KMS-11 (cell line): ENCODE measurements at regions not wholly inside any gene's neighbourhood (a gene's known extent, or its start where the extent isn't known, plus 50 kb on each side); places are given as distances from the start of the nearest gene placed in this dataset.

Source experiments
- H2AFZ ChIP-seq: fragments of 200-600 bp; sonication (generic); 2 replicates; pipeline ENCODE4 v1.6.1; 2016; ENCODE audit warnings: antibody characterized with exemption, mixed run types, low read depth
- H3K27ac ChIP-seq: fragments of 200-600 bp; sonication (generic); 2 replicates; pipeline ENCODE4 v1.6.1; 2016; ENCODE audit warnings: mild to moderate bottlenecking, mixed run types
- H3K27me3 ChIP-seq: fragments of 200-600 bp; sonication (generic); 2 replicates; pipeline ENCODE4 v1.6.1; 2017; ENCODE audit warnings: mild to moderate bottlenecking, low read depth, mixed run types, moderate library complexity; ENCODE audit not compliant: insufficient read depth
- H3K36me3 ChIP-seq: fragments of 200-600 bp; sonication (generic); 2 replicates; pipeline ENCODE4 v1.6.1; 2017; ENCODE audit warnings: mild to moderate bottlenecking, mixed run types; ENCODE audit not compliant: insufficient read depth
- H3K4me1 ChIP-seq: fragments of 200-600 bp; sonication (generic); 2 replicates; pipeline ENCODE4 v1.6.1; 2016; ENCODE audit warnings: mild to moderate bottlenecking, low read depth, mixed run types; ENCODE audit not compliant: poor library complexity, severe bottlenecking
- H3K4me2 ChIP-seq: fragments of 200-600 bp; sonication (generic); 2 replicates; pipeline ENCODE4 v1.7.0; 2016; ENCODE audit warnings: mild to moderate bottlenecking, mixed run types
- H3K4me3 ChIP-seq: fragments of 200-600 bp; sonication (generic); IDR thresholded peaks from 2 replicates; pipeline ENCODE4 v1.6.1; 2017; ENCODE audit warnings: low read depth, low read length, mixed read lengths; ENCODE audit not compliant: insufficient read depth
- H3K79me2 ChIP-seq: fragments of 200-600 bp; sonication (generic); 2 replicates; pipeline ENCODE4 v1.6.1; 2016; ENCODE audit warnings: low read depth, mixed run types; ENCODE audit not compliant: insufficient read depth
- H3K9ac ChIP-seq: fragments of 200-600 bp; sonication (generic); 2 replicates; pipeline ENCODE4 v1.6.1; 2016; ENCODE audit warnings: mild to moderate bottlenecking, mixed run types
- H4K20me1 ChIP-seq: fragments of 200-600 bp; sonication (generic); 2 replicates; pipeline ENCODE4 v1.6.1; 2016; ENCODE audit warnings: mild to moderate bottlenecking, mixed run types; ENCODE audit not compliant: insufficient read depth
- CTCF ChIP-seq: fragments of 200-600 bp; sonication (generic); conservative IDR thresholded peaks from 2 replicates; pipeline ENCODE4 v1.6.1; 2017; ENCODE audit warnings: low read depth, mild to moderate bottlenecking, antibody characterized with exemption, low read length, moderate library complexity, mixed read lengths

GRCh38 chr6:113439866-113440265 lies 417.3 kb upstream of the MARCKS start:
- no peak for TF ChIP-seq CTCF
- Histone ChIP-seq H3K27ac (no peak overlapping the region), H3K4me3 (no peak overlapping the region), H3K79me2 (no peaks in the 10 kb centered on the region), H2AFZ (no peak overlapping the region), H3K27me3 (no peaks in the 10 kb centered on the region), H3K4me2 (no peak overlapping the region), H4K20me1 (no peaks in the 10 kb centered on the region), H3K36me3 (no peaks in the 10 kb centered on the region), H3K9ac (no peak overlapping the region), H3K4me1 (no peaks in the 10 kb centered on the region)

GRCh38 chr6:113442040-113442439 lies 415.1 kb upstream of the MARCKS start:
- Histone ChIP-seq H3K4me2 (no peak overlapping the region), H3K4me3 (no peak overlapping the region)

GRCh38 chr6:113445201-113445600 lies 411.9 kb upstream of the MARCKS start:
- Histone ChIP-seq H3K36me3 (no peaks in the 10 kb centered on the region), H3K79me2 (no peaks in the 10 kb centered on the region), H3K9ac (no peak overlapping the region), H2AFZ (no peak overlapping the region), H3K4me2 (no peak overlapping the region), H3K27ac (no peak overlapping the region), H3K4me3 (no peak overlapping the region), H3K27me3 (no peaks in the 10 kb centered on the region), H3K4me1 (no peaks in the 10 kb centered on the region), H4K20me1 (no peaks in the 10 kb centered on the region)
- no peak for TF ChIP-seq CTCF

More at GRCh38 chr6:113442040-113442439, 415.1 kb upstream of the MARCKS start:
- Histone ChIP-seq H3K9ac (no peak overlapping the region), H3K27me3 (no peaks in the 10 kb centered on the region), H2AFZ (no peak overlapping the region), H3K36me3 (no peaks in the 10 kb centered on the region), H3K27ac (no peak overlapping the region), H4K20me1 (no peaks in the 10 kb centered on the region), H3K4me1 (no peaks in the 10 kb centered on the region), H3K79me2 (no peaks in the 10 kb centered on the region)
- no peak for TF ChIP-seq CTCF

- Histone ChIP-seq H3K9ac (no peak overlapping the region), H3K27ac (no peak overlapping the region), H4K20me1 (no peaks in the 10 kb centered on the region), H3K4me3 (no peak overlapping the region), H3K79me2 (no peaks in the 10 kb centered on the region), H3K36me3 (no peaks in the 10 kb centered on the region), H3K27me3 (no peaks in the 10 kb centered on the region), H2AFZ (no peak overlapping the region), H3K4me1 (no peaks in the 10 kb centered on the region), H3K4me2 (no peak overlapping the region)
- no peak for TF ChIP-seq CTCF
Measured at GRCh38 chr6:113447088-113447831, 409.9 kb upstream of the MARCKS start.
